K562 (cell line): ENCODE measurements at regions not wholly inside any gene's neighbourhood (a gene's known extent, or its start where the extent isn't known, plus 50 kb on each side); places are given as distances from the start of the nearest gene placed in this dataset.

ENCODE experiments used
- ATAC-seq: fragments of 200-7000 bp; cut with Tn5 transposase; 3 replicates; pipeline ENCODE4 v1.9.1; 2020; ENCODE audit warnings: moderate library complexity
- BruUV-seq: library from RNA; stranded (reverse); fragments of 400-500 nt; replicated peaks from 2 replicates; lab custom pipeline; 2021; lab: Mats Ljungman, UMichigan
- CTCF ChIA-PET: fragments of 300-600 bp; formaldehyde crosslinking; extraction: SDS; loops from one replicate; lab custom pipeline; 2021; ENCODE audit warnings: low intra/inter-chr PET ratio; lab: Yijun Ruan, JAX
- POLR2A ChIA-PET: fragments of 300-600, 350-650 bp; sonication (Branson Sonifier 250); formaldehyde crosslinking; extraction: SDS; loops from one replicate; lab custom pipeline; 2021; ENCODE audit warnings: antibody characterized with exemption, inconsistent platforms; lab: Yijun Ruan, JAX
- DNase-seq, 4 experiments: peaks; one replicate each; pipeline versions ENCODE4 v3.0.0 to v3.0.0-alpha.2; 2011 to 2018; ENCODE audit warnings: low spot score in 3 of 4, mixed read lengths in 3 of 4; ENCODE audit errors: extremely low read depth in 1 of 4
- FAIRE-seq: peaks from 2 replicates; lab custom pipeline; 2011; peaks lifted over from hg19 to GRCh38; lab: Jason Lieb, UNC
- H2AFZ ChIP-seq: 2 replicates; pipeline ENCODE4 v1.6.0; 2011; ENCODE audit warnings: low read depth, low read length, control low read depth, inconsistent platforms
- H3K27ac ChIP-seq: fragments of 200-600 bp; 3 replicates; pipeline ENCODE4 v1.8.0; 2011; ENCODE audit warnings: low read depth, mild to moderate bottlenecking, control low read depth, inconsistent platforms, low read length, moderate library complexity, mixed read lengths; ENCODE audit errors: extremely low read depth
- H3K27me3 ChIP-seq, 2 experiments: fragments of 300-600 bp in 1 of 2; 2 replicates in 1 of 2; 3 replicates in 1 of 2; pipeline versions ENCODE4 v1.6.0 to v1.8.0; 2011; ENCODE audit warnings: inconsistent platforms in 2 of 2, low read length in 2 of 2, mild to moderate bottlenecking in 1 of 2, mixed read lengths in 1 of 2, moderate library complexity in 1 of 2; ENCODE audit not compliant: control insufficient read depth in 2 of 2, insufficient read depth in 2 of 2
- H3K36me3 ChIP-seq: fragments of 300-600 bp; 3 replicates; pipeline ENCODE4 v1.8.0; 2011; ENCODE audit warnings: mild to moderate bottlenecking, low read length, inconsistent platforms; ENCODE audit not compliant: control insufficient read depth, insufficient read depth
- H3K4me1 ChIP-seq, 2 experiments: fragments of 200-600 bp in 1 of 2; replicated peaks in 1 of 2; 2 replicates in 1 of 2; 3 replicates in 1 of 2; pipeline versions ENCODE4 v1.5.1 to v1.8.0; 2011; ENCODE audit warnings: inconsistent platforms in 2 of 2, low read length in 2 of 2, mild to moderate bottlenecking in 1 of 2, mixed read lengths in 1 of 2, moderate library complexity in 1 of 2; ENCODE audit not compliant: control insufficient read depth in 2 of 2, insufficient read depth in 2 of 2
- H3K4me2 ChIP-seq: 2 replicates; pipeline ENCODE4 v1.6.1; 2011; ENCODE audit warnings: low read length, control low read depth, inconsistent platforms, mixed read lengths; ENCODE audit not compliant: insufficient read depth
- H3K4me3 ChIP-seq: fragments of 200-600 bp; sonication (generic), shearing (Covaris generic); 2 replicates; pipeline ENCODE4 v1.5.1; 2016; ENCODE audit warnings: control low read depth, inconsistent platforms
- H3K79me2 ChIP-seq: fragments of 200-600 bp; 3 replicates; pipeline ENCODE4 v1.8.0; 2011; ENCODE audit warnings: low read length, inconsistent platforms; ENCODE audit not compliant: control insufficient read depth, insufficient read depth
- H3K9ac ChIP-seq, 2 experiments: 2 replicates each; pipeline versions ENCODE4 v1.6.0 to v1.6.1; 2011; ENCODE audit warnings: low read depth in 2 of 2, low read length in 2 of 2, control low read depth in 1 of 2, inconsistent platforms in 1 of 2, mild to moderate bottlenecking in 1 of 2, mixed read lengths in 1 of 2; ENCODE audit not compliant: insufficient read depth in 1 of 2
- H3K9me1 ChIP-seq: one replicate; pipeline ENCODE4 v1.6.0; 2011; ENCODE audit warnings: inconsistent platforms, mild to moderate bottlenecking, low read length, moderate library complexity; ENCODE audit not compliant: control insufficient read depth, insufficient read depth
- H3K9me3 ChIP-seq: replicated peaks from 2 replicates; pipeline ENCODE4 v1.5.1; 2011; ENCODE audit warnings: low read depth, low read length, inconsistent platforms; ENCODE audit not compliant: control insufficient read depth, insufficient read depth
- H4K20me1 ChIP-seq: replicated peaks from 2 replicates; pipeline ENCODE4 v1.6.1; 2011; ENCODE audit warnings: low read length, inconsistent platforms, mixed read lengths; ENCODE audit not compliant: control insufficient read depth, insufficient read depth
- C11orf30 ChIP-seq: fragments of 450-650 bp; IDR thresholded peaks from 2 replicates; pipeline ENCODE4 v1.6.1; 2016; ENCODE audit warnings: low read depth, mild to moderate bottlenecking
- HNRNPLL ChIP-seq: fragments of 200-400 bp; formaldehyde crosslinking; IDR thresholded peaks from 2 replicates; pipeline ENCODE4 v1.6.1; 2017; ENCODE audit warnings: low read length, low read depth, mild to moderate bottlenecking; ENCODE audit not compliant: poor library complexity, severe bottlenecking
- MYNN ChIP-seq, 2 experiments: sonication (generic); formaldehyde crosslinking in 1 of 2; IDR thresholded peaks; 2 replicates each; pipeline versions ENCODE4 v1.5.0 to v1.6.1; 2016 to 2020; ENCODE audit warnings: antibody characterized with exemption in 1 of 2, missing genetic modification reagents in 1 of 2
- PYGO2 ChIP-seq: fragments of 450-650 bp; IDR thresholded peaks from 2 replicates; pipeline ENCODE4 v1.6.1; 2016; ENCODE audit warnings: mild to moderate bottlenecking, missing genetic modification characterization, moderate library complexity, missing compliant biosample characterization
- RBM14 ChIP-seq: fragments of 200-400 bp; formaldehyde crosslinking; IDR thresholded peaks from 2 replicates; pipeline ENCODE4 v1.6.1; 2018; ENCODE audit warnings: low read depth, mild to moderate bottlenecking, low read length, moderate library complexity, borderline replicate concordance; ENCODE audit not compliant: insufficient read depth
- ZBTB1 ChIP-seq: sonication (generic); formaldehyde crosslinking; IDR thresholded peaks from 2 replicates; pipeline ENCODE4 v1.8.1; 2023; ENCODE audit warnings: missing genetic modification reagents, low read depth, mild to moderate bottlenecking, borderline replicate concordance
- WGBS: fragments of 100-300 bp; shearing (Covaris generic); methylation state at CpG from one replicate; pipeline ENCODE4 v1.1.6; 2016; ENCODE audit warnings: low coverage, mixed read lengths; ENCODE audit not compliant: insufficient coverage; ENCODE audit errors: missing lambda C conversion rate; 5-methylcytosine and 5-hydroxymethylcytosine counted together
- in situ Hi-C: fragments of 300-500 bp; cut with MboI; formaldehyde crosslinking; loops from 4 replicates; pipeline ENCODE4 v1.15.0; 2018; ENCODE audit warnings: inconsistent platforms, mixed read lengths
- intact Hi-C: fragments of 100-400 bp; cut with micrococcal nuclease; formaldehyde crosslinking; loops from 2 replicates; pipeline ENCODE4 v1.14.2; 2022
- TF ChIP-seq, protein P1 (sequence below): fragments of 450-650 bp; IDR thresholded peaks from 2 replicates; pipeline ENCODE4 v1.6.1; 2018; ENCODE audit warnings: mild to moderate bottlenecking, low read depth; ENCODE audit not compliant: partially characterized antibody

DNA sequence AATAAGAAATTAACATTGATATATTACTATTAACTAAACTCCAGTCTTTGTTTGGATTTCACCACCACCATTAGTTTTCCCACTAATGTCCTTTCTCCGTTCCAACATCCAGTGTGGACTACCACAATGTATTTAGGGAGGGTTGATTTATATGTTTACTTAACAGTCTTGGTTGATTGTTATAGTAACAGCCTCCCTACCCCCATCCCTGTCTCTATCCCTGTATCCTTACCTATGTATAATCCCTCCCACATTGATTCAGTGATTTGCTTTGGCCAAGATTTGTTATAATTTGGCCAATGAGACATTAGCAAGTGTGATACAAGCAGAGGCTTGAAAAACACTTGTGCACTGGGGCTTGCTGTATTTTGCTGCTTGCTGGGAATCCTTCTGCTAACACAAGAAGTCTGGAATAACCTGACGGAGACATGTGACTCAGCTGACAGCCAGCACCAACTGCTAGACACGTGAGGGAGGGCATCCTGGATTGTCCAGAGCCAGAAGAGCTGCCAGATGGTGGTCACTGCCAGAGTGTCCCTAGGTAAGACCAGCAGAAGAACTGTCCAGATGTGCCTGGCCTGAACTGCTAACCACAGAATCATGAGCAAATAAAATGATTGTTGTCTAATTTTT, 51.2 kb upstream of the TCF7 start:
- DNase-seq = no peak
- no peaks in the 10 kb centered on the region for H3K79me2 ChIP-seq
- in situ Hi-C loops (no loop called here), intact Hi-C loops (no loop called here)
- H3K4me1 ChIP-seq = no peaks in the 10 kb centered on the region
- no peak overlapping the region for H3K4me3 ChIP-seq
- WGBS = 0% methylated on average over 3 of the region's 3 CpGs
- H2AFZ ChIP-seq = no peak overlapping the region
- no peak for TF ChIP-seq PYGO2
- TF ChIP-seq HNRNPLL = no peak
- BruUV-seq = no TSS peak
- H3K9ac ChIP-seq = no peak overlapping the region
- no peak overlapping the region for H3K4me2 ChIP-seq
- no peak overlapping the region for H3K27ac ChIP-seq
- ChIA-PET POLR2A (no interaction called here), CTCF (interaction anchor here (0.6 kb wide), 1 partner anchor 658 kb away, joined by 4 read pairs; no protein-coding TSS in a partner anchor)
- H4K20me1 ChIP-seq = no peaks in the 10 kb centered on the region
- no peaks in the 10 kb centered on the region for H3K9me1 ChIP-seq
- ATAC-seq = no peak
- no peaks in the 10 kb centered on the region for H3K9me3 ChIP-seq
- peak; percentile 35 for FAIRE-seq
- no peaks in the 10 kb centered on the region for H3K36me3 ChIP-seq
- peaks cover 2 to 27% of the 10 kb centered on the region in 2 experiments; a peak in 4 of 5 replicates for H3K27me3 ChIP-seq

GRCh38 chr5:134059758-134060495, 54.6 kb upstream of the TCF7 start:
- H3K4me1 ChIP-seq = no peaks in the 10 kb centered on the region
- H3K27ac ChIP-seq = no peak overlapping the region
- BruUV-seq = no TSS peak
- intact Hi-C loops = no loop called here
- no peak overlapping the region for H2AFZ ChIP-seq
- H3K79me2 ChIP-seq = no peaks in the 10 kb centered on the region
- peaks cover 5 to 44% of the 10 kb centered on the region in 2 experiments; a peak in 4 of 5 replicates for H3K27me3 ChIP-seq
- TF ChIP-seq ZBTB1 (CRISPR knock-in tag) (no peak), MYNN (IDR thresholded peaks at IDR 0.05) (no peak), MYNN (CRISPR knock-in tag; IDR thresholded peaks at IDR 0.05) (no peak), C11orf30 (no peak), RBM14 (no peak)
- TF ChIP-seq, protein P1, sequence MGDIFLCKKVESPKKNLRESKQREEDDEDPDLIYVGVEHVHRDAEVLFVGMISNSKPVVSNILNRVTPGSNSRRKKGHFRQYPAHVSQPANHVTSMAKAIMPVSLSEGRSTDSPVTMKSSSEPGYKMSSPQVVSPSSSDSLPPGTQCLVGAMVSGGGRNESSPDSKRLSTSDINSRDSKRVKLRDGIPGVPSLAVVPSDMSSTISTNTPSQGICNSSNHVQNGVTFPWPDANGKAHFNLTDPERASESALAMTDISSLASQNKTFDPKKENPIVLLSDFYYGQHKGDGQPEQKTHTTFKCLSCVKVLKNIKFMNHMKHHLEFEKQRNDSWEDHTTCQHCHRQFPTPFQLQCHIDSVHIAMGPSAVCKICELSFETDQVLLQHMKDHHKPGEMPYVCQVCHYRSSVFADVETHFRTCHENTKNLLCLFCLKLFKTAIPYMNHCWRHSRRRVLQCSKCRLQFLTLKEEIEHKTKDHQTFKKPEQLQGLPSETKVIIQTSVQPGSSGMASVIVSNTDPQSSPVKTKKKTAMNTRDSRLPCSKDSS = no peak
- TF ChIP-seq, all 486 proteins: peak for 0
- WGBS = 0% methylated on average over 8 of the region's 8 CpGs
- in situ Hi-C loops = no loop called here
- H3K9me1 ChIP-seq = no peaks in the 10 kb centered on the region
- H3K9ac ChIP-seq = peak overlapping the region in 1 of 2 experiments; percentile 52; a peak in 1 of 4 replicates
- no peak overlapping the region for H3K4me3 ChIP-seq
- FAIRE-seq (no peak), ATAC-seq (no peak), DNase-seq (no peak)
- H4K20me1 ChIP-seq = no peaks in the 10 kb centered on the region
- POLR2A ChIA-PET = interaction anchor here (1.2 kb wide), 1 partner anchor 75 kb away, joined by 5 read pairs; no protein-coding TSS in a partner anchor
- CTCF ChIA-PET = no interaction called here
- H3K4me2 ChIP-seq = no peak overlapping the region
- H3K36me3 ChIP-seq = no peaks in the 10 kb centered on the region
- no peaks in the 10 kb centered on the region for H3K9me3 ChIP-seq
